ENCODE measurements at regions not wholly inside any gene's neighbourhood (a gene's known extent, or its start where the extent isn't known, plus 50 kb on each side); places are given as distances from the start of the nearest gene placed in this dataset.
"Not testable (repeated sequence)": the region's sequence is repeated elsewhere in the genome, so short reads cannot be mapped to it uniquely, and the experiment has no call there.

- no peak overlapping the region for H3K4me3 ChIP-seq (ENCODE audit: control insufficient read depth in 2 of 3, extremely low read depth in 1 of 3, insufficient read depth in 2 of 3, low read depth in 1 of 3, low read length in 3 of 3)
- H3K4me1 ChIP-seq (ENCODE audit: control insufficient read depth, extremely low read depth, insufficient read depth, low read length), result peaks cover 2% of the 10 kb centered on the region
- H2AFZ ChIP-seq (ENCODE audit: control insufficient read depth, low read length), result no peak overlapping the region
- H3K27ac ChIP-seq (ENCODE audit: control insufficient read depth, insufficient read depth, low read length), result no peak overlapping the region
- H3K36me3 ChIP-seq (ENCODE audit: control insufficient read depth in 2 of 2, extremely low read depth in 1 of 2, insufficient read depth in 2 of 2, low read length in 2 of 2), result no peaks in the 10 kb centered on the region
- TF ChIP-seq CTCF (optimal IDR thresholded peaks at IDR 0.05 in 1 of 3, IDR thresholded peaks at IDR 0.05 in 1 of 3, conservative IDR thresholded peaks at IDR 0.05 in 1 of 3; ENCODE audit: extremely low read depth in 1 of 3, insufficient read depth in 2 of 3, low read length in 3 of 3), result no peak
- TF ChIP-seq EZH2 (IDR thresholded peaks at IDR 0.05; ENCODE audit: low read length), result no peak
- no peak for FAIRE-seq
- DNase-seq (ENCODE audit: low read depth, low spot score), result no peak
- H3K9ac ChIP-seq (ENCODE audit: control insufficient read depth, extremely low read depth, insufficient read depth, low read length), result no peak overlapping the region
- H3K27me3 ChIP-seq (ENCODE audit: control insufficient read depth, extremely low read depth, insufficient read depth, low read length), result no peaks in the 10 kb centered on the region
- no peaks in the 10 kb centered on the region for H4K20me1 ChIP-seq (ENCODE audit: control insufficient read depth, extremely low read depth, insufficient read depth, low read length)
- H3K79me2 ChIP-seq (ENCODE audit: control insufficient read depth, insufficient read depth, low read length), result no peaks in the 10 kb centered on the region
- dilution Hi-C loops (cut with MboI; ENCODE audit: extremely low pct_ligation_motif_present, low sequenced_read_pairs), result no loop called here
- no peaks in the 10 kb centered on the region for H3K9me3 ChIP-seq (ENCODE audit: control insufficient read depth, low read depth, low read length)
- no peaks in the 10 kb centered on the region for H3K9me1 ChIP-seq (ENCODE audit: control insufficient read depth, extremely low read depth, insufficient read depth, low read length)
- no peak overlapping the region for H3K4me2 ChIP-seq (ENCODE audit: control insufficient read depth, extremely low read depth, insufficient read depth, low read depth, low read length)
These were observed 224.2 kb upstream of the ANXA10 start for GRCh38 chr4:167868163-167868562.

GRCh38 chr4:167873496-167873895, 218.8 kb upstream of the ANXA10 start:
- DNase-seq (ENCODE audit: low read depth, low spot score), result no peak
- Histone ChIP-seq H3K4me3 (ENCODE audit: control insufficient read depth in 2 of 3, extremely low read depth in 1 of 3, insufficient read depth in 2 of 3, low read depth in 1 of 3, low read length in 3 of 3) (no peak overlapping the region), H3K36me3 (ENCODE audit: control insufficient read depth in 2 of 2, extremely low read depth in 1 of 2, insufficient read depth in 2 of 2, low read length in 2 of 2) (no peaks in the 10 kb centered on the region), H3K27me3 (ENCODE audit: control insufficient read depth, extremely low read depth, insufficient read depth, low read length) (no peaks in the 10 kb centered on the region), H3K9ac (ENCODE audit: control insufficient read depth, extremely low read depth, insufficient read depth, low read length) (no peak overlapping the region), H3K4me2 (ENCODE audit: control insufficient read depth, extremely low read depth, insufficient read depth, low read depth, low read length) (no peak overlapping the region), H3K9me1 (ENCODE audit: control insufficient read depth, extremely low read depth, insufficient read depth, low read length) (no peaks in the 10 kb centered on the region), H3K27ac (ENCODE audit: control insufficient read depth, insufficient read depth, low read length) (no peak overlapping the region), H3K79me2 (ENCODE audit: control insufficient read depth, insufficient read depth, low read length) (no peaks in the 10 kb centered on the region), H2AFZ (ENCODE audit: control insufficient read depth, low read length) (no peak overlapping the region), H4K20me1 (ENCODE audit: control insufficient read depth, extremely low read depth, insufficient read depth, low read length) (no peaks in the 10 kb centered on the region), H3K4me1 (ENCODE audit: control insufficient read depth, extremely low read depth, insufficient read depth, low read length) (no peaks in the 10 kb centered on the region), H3K9me3 (ENCODE audit: control insufficient read depth, low read depth, low read length) (no peaks in the 10 kb centered on the region)
- dilution Hi-C loops (cut with MboI; ENCODE audit: extremely low pct_ligation_motif_present, low sequenced_read_pairs), result no loop called here
- no peak for TF ChIP-seq EZH2 (IDR thresholded peaks at IDR 0.05; ENCODE audit: low read length)
- no peak for FAIRE-seq

GRCh38 chr4:167876091-167876490, 216.2 kb upstream of the ANXA10 start:
- H3K4me2 ChIP-seq (ENCODE audit: control insufficient read depth, extremely low read depth, insufficient read depth, low read depth, low read length); H3K36me3 ChIP-seq (ENCODE audit: control insufficient read depth in 2 of 2, extremely low read depth in 1 of 2, insufficient read depth in 2 of 2, low read length in 2 of 2); H3K79me2 ChIP-seq (ENCODE audit: control insufficient read depth, insufficient read depth, low read length); H3K4me3 ChIP-seq (ENCODE audit: control insufficient read depth in 2 of 3, extremely low read depth in 1 of 3, insufficient read depth in 2 of 3, low read depth in 1 of 3, low read length in 3 of 3); H3K9me3 ChIP-seq (ENCODE audit: control insufficient read depth, low read depth, low read length); FAIRE-seq; H4K20me1 ChIP-seq (ENCODE audit: control insufficient read depth, extremely low read depth, insufficient read depth, low read length); H3K27ac ChIP-seq (ENCODE audit: control insufficient read depth, insufficient read depth, low read length); DNase-seq (ENCODE audit: low read depth, low spot score); dilution Hi-C loops (cut with MboI; ENCODE audit: extremely low pct_ligation_motif_present, low sequenced_read_pairs); H3K9me1 ChIP-seq (ENCODE audit: control insufficient read depth, extremely low read depth, insufficient read depth, low read length); H3K27me3 ChIP-seq (ENCODE audit: control insufficient read depth, extremely low read depth, insufficient read depth, low read length); H3K4me1 ChIP-seq (ENCODE audit: control insufficient read depth, extremely low read depth, insufficient read depth, low read length); H2AFZ ChIP-seq (ENCODE audit: control insufficient read depth, low read length); H3K9ac ChIP-seq (ENCODE audit: control insufficient read depth, extremely low read depth, insufficient read depth, low read length): not testable (repeated sequence)

- H3K9me3 ChIP-seq (ENCODE audit: control insufficient read depth, low read depth, low read length); H3K9ac ChIP-seq (ENCODE audit: control insufficient read depth, extremely low read depth, insufficient read depth, low read length); H3K79me2 ChIP-seq (ENCODE audit: control insufficient read depth, insufficient read depth, low read length); H3K4me1 ChIP-seq (ENCODE audit: control insufficient read depth, extremely low read depth, insufficient read depth, low read length); H3K27me3 ChIP-seq (ENCODE audit: control insufficient read depth, extremely low read depth, insufficient read depth, low read length); H3K36me3 ChIP-seq (ENCODE audit: control insufficient read depth in 2 of 2, extremely low read depth in 1 of 2, insufficient read depth in 2 of 2, low read length in 2 of 2); H4K20me1 ChIP-seq (ENCODE audit: control insufficient read depth, extremely low read depth, insufficient read depth, low read length); H3K4me2 ChIP-seq (ENCODE audit: control insufficient read depth, extremely low read depth, insufficient read depth, low read depth, low read length); H2AFZ ChIP-seq (ENCODE audit: control insufficient read depth, low read length); DNase-seq (ENCODE audit: low read depth, low spot score); FAIRE-seq; H3K4me3 ChIP-seq (ENCODE audit: control insufficient read depth in 2 of 3, extremely low read depth in 1 of 3, insufficient read depth in 2 of 3, low read depth in 1 of 3, low read length in 3 of 3); H3K9me1 ChIP-seq (ENCODE audit: control insufficient read depth, extremely low read depth, insufficient read depth, low read length); dilution Hi-C loops (cut with MboI; ENCODE audit: extremely low pct_ligation_motif_present, low sequenced_read_pairs); H3K27ac ChIP-seq (ENCODE audit: control insufficient read depth, insufficient read depth, low read length): not testable (repeated sequence)
These were observed 214.5 kb upstream of the ANXA10 start for GRCh38 chr4:167877826-167878225.

All from keratinocyte (primary cell).